Sigmoid colon (tissue), 4 donors: ENCODE measurements at regions not wholly inside any gene's neighbourhood (a gene's known extent, or its start where the extent isn't known, plus 50 kb on each side); places are given as distances from the start of the nearest gene placed in this dataset.

Source experiments
- EP300 ChIP-seq, 4 donors: sonication (generic); formaldehyde crosslinking; IDR thresholded peaks; one replicate each; pipeline ENCODE4 v1.6.1; 2017; ENCODE audit warnings: antibody characterized with exemption in 4 of 4
- POLR2A ChIP-seq, 2 donors: fragments of 450-650 bp; IDR thresholded peaks; one replicate each; pipeline ENCODE4 v1.6.1; 2016; ENCODE audit warnings: antibody characterized with exemption in 2 of 2, mild to moderate bottlenecking in 2 of 2, moderate library complexity in 2 of 2
- TF ChIP-seq, protein P1 (sequence below), 4 experiments: fragments of 450-650 bp in 3 of 4; fragments of 200-600 bp in 1 of 4; IDR thresholded peaks; one replicate each; pipeline ENCODE4 v1.5.1; 2016 to 2019; ENCODE audit warnings: antibody characterized with exemption in 4 of 4, mild to moderate bottlenecking in 3 of 4, moderate library complexity in 2 of 4

DNA sequence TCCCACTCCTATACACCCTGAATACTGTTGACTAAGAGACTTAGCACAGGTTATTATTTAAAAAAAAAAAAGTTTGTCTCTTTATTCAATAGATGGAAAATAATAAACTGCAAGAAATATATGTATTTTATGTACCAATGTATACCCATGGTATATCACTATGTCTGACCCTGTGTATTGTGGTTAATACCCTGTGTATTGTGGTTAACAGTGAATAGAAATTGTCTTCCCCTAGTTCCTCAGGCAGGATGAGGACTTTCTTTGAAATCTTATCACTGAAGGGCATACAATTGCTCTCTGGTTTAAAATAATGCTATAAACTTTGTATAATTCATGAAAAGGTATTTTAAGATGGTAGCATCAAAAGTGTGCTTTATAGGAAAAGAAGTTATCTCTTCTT lies 80.0 kb upstream of the TMEM106B start:
- TF ChIP-seq, protein P1, sequence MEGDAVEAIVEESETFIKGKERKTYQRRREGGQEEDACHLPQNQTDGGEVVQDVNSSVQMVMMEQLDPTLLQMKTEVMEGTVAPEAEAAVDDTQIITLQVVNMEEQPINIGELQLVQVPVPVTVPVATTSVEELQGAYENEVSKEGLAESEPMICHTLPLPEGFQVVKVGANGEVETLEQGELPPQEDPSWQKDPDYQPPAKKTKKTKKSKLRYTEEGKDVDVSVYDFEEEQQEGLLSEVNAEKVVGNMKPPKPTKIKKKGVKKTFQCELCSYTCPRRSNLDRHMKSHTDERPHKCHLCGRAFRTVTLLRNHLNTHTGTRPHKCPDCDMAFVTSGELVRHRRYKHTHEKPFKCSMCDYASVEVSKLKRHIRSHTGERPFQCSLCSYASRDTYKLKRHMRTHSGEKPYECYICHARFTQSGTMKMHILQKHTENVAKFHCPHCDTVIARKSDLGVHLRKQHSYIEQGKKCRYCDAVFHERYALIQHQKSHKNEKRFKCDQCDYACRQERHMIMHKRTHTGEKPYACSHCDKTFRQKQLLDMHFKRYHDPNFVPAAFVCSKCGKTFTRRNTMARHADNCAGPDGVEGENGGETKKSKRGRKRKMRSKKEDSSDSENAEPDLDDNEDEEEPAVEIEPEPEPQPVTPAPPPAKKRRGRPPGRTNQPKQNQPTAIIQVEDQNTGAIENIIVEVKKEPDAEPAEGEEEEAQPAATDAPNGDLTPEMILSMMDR (IDR thresholded peaks at IDR 0.05): no peak
- TF ChIP-seq POLR2A (IDR thresholded peaks at IDR 0.05) (no peak), EP300 (IDR thresholded peaks at IDR 0.05) (no peak)
